GM18498 (cell line): ENCODE measurements at regions not wholly inside any gene's neighbourhood (a gene's known extent, or its start where the extent isn't known, plus 50 kb on each side); places are given as distances from the start of the nearest gene placed in this dataset.

ENCODE experiments used
- ATAC-seq: cut with Tn5 transposase; IDR thresholded peaks from one replicate; pipeline ENCODE4 v1.9.1; 2021; ENCODE audit warnings: mild to moderate bottlenecking, moderate library complexity; ENCODE audit not compliant: unreplicated experiment

DNA sequence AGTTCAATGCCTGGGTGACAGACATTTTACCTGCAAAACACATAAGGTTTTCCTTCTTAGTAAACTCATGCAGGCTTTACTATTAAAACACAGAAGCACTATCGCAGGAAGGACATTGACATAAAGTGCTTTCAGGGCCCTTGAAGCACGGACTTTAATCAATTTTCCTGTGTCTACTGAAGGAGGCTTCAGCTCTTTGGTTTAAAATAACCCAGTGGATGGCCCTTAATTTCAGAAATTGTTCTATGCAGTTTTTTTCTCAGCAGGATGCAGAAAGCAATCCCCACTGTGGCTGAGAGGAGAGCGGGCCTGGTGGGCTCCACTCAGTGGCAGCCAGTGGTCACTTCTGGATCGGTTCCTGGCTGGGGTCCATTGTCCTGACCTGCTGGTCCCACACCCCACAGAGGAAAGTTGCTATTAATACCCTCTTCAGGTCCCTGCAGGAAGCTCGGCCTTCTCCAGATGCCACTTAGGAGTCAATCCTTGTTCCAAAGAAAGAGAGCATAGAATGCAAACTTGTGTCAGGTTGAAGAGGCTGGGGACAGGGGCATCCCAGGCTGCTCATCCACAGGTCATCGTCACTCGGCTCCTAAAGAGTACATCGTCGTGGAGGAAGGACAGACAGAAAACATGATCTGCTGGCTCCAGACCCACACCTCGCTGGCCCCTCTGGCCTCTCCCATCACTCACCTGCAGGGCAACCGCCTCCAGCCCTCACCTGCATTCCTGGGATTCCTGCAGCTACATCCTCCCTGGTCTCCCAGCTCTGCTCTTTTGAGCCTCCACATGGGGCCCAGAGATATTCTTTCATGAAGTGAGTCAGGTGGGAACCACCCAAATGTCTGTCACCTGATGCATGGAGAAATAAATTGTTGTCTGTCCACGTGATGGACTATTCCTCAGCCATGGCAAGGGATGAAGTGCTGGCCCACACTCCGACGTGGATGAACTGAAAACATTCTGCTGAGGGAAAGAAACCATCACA lies 153.1 kb downstream of the PSMG1 start:
- no peak for ATAC-seq

DNA sequence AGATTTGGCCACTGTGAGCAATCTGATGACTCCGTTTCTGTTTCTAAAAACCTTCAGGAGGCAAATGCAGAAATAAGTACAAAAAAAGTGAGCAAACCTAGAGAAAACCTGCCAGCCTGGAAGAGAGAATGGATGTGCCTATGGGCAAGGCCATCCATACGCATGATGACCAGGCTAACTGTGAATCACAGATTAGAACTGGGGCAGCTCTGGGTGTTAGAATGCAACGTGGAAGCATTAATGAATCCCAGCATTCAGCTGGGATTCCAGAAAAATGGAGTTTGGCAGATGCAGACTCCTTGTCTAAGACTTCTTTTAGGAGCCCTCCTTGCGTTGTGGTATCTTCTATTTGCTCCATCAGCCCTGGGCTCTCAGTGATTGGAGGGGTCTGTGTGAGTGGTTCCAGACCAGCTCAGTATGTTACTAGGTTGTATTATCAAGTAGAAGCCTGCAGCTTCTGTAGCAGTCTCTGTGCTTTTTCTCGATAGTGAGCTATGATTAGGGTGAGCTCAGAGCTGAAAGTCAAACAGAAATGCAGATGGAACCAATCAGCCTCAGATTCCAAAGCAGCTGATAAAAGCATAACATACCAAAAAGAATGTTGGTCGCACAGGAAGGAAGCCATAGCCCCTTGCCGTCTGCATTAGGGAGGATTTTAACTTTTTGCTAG lies 154.0 kb downstream of the PSMG1 start:
- no peak for ATAC-seq

DNA sequence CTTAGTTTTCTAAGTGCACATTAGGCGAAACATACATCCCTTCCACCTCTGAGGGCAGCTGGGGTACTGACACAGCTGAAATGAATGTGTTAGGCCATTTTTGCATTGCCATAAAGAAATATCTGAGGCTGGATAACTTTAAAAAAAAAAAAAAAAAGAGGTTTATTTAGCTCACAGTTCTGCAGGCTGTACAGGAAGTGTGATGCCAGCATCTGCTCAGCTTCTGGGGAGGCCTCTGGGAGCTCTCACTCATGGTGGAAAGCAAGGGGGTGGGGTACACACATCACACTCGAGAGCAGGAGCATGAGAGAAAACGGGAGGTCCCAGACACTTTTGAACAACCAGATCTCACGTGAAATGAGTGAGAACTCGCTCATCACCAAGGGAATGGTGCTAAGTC lies 158.1 kb downstream of the PSMG1 start:
- ATAC-seq = no peak

DNA sequence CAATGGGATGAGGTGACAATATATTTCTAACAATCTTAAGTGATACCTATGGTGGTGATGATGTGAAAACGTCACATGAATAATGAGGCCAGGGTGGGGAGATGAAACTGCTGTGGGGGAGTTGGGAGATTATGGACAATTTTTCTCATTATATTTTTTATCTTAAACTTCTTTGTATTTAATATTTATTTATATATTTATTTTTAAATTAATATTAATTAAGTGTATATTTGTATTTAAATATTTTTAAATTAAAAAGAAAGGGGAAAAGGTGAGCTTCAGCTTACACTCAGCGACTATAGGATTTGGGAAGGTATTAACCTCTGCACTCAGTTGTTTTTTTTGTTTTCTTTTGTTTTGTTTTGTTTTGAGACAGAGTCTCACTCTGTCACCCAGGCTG lies 158.7 kb downstream of the PSMG1 start:
- ATAC-seq = no peak

DNA sequence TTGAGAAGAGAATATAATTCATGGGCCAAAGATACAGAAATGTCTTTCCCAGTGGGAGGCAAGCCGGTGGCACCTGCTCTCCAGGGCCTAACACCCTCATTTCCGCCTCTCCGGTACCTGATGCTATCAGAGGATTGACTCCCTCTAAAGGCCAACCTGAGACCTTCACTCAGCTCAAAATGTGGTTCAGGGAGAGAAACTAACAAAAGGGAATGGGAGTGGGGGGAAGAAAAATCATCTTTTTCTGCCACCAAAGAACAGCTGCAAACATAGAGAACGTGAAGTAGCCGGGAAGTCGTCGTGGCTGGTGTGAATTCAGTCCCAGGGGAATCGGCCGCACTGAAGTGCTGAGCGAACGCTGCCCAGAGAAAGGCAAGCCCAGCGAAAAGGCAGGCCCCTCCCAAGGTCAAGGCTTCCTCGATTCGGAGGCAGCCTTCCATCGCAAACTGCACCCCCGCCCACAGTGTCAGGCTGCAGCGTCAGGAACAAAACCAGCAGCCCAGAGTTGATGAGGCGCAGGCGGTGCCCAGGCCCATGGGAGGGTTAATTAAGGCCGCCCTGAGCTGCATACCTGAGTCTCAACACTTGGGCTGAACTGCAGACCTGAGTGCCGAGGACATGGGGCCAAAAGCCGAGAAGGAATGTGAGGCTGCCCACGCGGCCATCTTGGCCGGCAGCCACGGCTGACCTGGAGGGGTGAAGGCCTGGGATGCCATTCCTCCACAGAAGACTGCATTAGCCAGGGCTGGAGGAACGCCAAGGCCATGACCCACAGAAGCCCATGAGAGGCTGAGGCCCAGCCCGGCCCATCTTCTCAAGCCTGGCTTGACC lies 160.2 kb downstream of the PSMG1 start:
- no peak for ATAC-seq

DNA sequence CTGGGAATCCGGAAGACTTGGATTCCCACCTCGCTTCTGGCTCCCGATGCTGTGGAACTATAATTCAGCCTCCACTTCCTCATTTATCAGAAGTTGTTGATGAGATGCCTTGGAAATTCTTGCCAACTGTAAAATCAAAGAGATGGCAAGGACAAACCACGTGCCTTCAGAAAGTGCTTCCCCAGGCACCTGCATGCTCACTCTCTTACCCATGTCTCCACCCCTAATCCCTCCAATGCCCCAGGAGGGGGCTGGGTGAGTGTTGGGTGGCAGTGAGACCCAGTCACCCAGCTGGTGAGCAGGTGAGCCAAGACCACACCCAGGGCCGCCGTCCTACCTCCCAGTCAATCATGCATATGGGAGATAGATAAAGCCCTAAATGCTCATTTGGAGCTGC lies 160.8 kb downstream of the PSMG1 start:
- no peak for ATAC-seq

DNA sequence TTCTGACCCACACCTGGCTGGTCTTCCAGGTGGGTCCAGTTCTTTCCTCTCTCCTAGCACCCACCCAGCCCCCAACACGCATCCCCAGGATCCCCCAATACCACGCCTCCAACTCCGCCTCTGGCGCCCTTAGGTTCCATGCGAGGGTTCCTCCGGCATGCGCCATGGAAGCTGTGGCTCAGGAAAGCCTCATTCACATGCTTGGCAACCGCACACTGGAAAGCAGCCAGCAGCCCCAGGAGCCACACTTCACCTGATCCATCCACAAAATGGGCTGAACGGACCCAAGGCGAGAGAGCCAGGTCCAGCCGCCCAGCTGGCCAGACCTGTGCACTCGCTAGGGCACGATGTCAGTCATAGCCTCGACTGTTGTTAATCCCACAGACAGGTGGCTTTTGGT lies 161.2 kb downstream of the PSMG1 start:
- no peak for ATAC-seq

DNA sequence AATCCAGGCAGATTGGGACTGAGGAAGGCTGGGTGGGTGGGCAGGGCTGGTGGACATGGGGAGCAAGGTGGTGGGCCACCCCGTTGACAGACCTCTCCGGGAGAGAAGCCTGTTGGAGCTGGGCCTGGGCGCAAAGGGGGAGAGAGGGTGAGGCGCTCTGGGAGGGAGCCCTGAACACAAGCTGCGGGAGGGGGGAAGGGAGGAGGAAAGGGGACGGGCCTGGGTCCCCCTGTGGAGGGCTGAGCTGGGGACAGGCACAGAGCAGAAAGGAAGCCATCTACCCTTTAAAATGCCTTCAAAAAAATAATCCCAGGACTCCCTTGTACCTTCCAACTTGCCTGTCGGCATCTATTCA lies 161.8 kb downstream of the PSMG1 start:
- no peak for ATAC-seq

DNA sequence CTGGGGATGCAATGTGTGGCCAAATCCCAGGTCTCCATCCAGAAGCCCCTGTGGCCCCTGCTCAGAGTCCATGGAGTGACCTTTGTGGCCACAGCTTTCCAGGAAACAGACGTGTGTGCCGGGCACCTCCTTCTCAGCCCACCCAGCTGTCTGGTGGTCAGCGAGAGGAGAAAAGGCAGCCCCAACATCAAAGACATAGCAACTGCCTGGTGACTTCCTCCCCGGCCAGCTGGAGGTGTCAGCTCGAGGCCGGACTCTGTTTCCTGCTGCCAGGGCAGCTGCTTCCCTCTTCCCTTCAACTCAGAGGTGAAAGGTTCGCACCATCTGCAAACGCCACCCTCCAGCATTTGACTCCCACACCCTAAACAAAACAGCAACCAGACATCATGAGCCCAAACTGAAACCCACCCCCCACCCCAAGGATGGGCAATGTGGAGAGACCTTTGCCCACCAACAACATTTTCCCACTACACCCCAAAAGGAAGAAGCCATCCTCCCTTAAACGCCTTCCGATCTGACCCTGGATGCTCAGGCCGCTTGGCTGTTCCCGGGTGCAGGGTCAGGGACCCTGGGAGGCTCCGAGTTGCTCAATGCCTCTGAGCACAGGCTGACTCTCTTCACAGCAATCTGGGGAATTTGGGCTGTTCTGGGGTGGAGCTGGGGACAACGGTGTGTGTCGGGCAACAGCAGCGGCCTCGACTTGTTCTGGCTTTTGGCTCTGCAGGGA lies 162.3 kb downstream of the PSMG1 start:
- ATAC-seq = no peak

DNA sequence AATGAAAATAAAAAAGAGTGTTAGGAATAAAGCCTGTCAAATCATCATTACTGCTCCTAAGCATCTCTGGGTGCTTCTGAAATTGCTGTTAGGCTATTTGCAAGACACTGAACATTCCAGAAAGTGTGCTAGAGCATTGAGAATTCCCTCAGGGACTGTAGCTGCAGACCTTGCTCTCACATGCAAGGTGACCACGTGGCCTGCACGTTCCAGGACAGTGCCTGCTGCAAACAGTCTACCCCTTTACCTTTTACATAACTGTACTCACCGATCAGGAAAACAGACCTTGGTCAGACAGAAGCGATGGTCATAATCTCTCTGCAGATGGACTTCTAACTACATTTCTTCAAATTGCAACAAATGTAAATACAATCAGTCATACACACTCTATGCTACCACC lies 164.5 kb downstream of the PSMG1 start:
- ATAC-seq = no peak

DNA sequence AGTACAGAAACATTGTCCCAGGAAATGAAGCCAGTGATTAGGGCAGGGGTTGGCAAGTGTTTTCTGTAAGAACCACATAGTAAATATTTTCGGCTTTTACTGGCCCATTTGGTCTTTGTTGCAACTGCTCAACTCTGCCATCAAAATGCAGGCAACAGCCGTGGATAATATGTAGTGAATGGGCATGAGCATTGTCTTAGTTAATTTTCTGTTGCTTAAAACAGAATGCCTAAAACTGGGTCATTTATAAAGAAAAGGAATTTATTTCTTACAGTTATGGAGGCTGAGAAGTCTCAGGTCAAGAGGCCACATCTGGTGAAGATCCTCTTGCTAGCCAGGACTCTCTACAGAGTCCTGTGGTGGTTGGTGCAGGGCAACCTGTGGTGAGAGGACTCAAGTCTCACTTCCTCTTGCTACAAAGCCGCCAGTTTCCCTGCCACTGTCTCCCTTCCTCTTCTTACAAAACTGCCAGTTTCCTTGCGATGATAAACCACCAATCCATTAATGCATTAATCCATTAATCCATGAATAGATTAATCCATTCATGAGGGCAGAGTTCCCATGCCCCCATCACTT lies 166.4 kb downstream of the PSMG1 start:
- ATAC-seq = peak; percentile 99

DNA sequence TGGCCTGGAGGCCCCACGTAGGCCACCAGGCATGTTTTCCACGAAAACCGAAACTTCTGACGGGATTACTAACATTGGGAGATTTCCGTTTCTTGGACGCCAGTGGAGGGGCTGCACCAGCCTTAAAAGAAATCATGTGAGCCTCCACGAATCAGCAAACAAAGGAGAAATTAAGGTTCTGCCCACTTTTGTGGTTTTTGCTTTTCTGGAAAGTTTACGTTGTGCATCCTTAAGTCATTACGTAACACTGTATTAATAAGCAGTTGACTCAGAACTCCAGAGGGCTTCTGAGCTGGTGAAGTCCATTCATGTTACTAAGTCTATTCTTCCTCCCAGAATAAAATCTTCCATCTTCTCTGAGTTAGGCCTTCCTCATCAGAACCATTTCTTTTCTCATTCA lies 168.5 kb downstream of the PSMG1 start:
- no peak for ATAC-seq

DNA sequence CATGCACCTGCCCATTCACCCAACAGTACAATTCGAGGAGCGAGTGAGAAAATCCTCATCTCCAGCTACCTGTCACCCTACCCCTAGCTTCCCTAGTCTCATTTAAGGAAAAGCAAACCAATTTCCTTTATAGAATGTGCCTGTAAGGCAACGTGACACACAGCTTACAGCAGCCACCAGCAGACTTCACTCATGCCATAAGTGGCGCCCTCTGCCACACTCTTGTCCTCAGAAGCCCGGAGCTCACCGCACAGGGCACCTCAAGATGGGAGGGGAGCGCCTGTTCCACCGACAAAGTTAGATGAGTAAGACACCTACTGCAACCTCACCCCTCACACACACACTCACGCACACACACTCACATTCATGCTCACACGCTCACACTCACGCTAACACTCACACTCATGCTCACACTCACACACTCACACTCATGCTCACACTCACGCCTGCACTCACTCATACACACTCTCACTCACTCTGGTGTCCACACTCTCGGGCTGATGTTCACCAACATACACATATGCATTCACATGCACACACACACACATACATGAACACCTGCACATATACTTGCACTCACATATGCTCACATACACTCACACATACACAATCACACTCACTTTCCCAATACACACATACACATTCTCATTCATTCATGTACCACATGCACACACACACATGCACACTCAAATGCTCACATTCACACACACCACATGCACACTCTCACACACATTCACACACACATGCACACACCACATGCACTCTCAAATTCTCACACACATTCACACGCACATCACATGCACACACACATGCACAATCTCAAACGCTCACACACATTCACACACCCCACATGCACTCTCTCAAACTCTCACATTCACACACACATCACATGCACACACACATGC lies 170.7 kb downstream of the PSMG1 start:
- ATAC-seq = no peak

DNA sequence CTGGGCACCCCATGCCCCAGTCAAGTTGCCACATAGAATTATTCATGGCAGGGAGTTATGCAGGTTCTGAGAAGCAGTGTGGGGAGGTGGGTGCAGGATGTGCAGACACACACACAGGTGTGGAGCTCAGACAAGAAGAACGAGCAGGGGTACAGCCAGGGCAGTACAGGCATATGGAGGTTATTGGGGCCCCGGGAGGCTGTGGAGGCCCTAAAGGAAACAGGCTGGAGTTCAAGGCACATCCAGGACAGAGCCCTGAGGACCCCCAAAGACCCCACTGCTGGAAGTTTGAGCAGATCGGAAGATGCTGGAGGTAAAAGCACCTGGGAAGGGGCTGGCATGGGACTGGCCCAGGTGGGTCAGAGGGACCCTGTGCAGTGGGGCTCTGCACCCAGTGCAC lies 171.3 kb downstream of the PSMG1 start:
- ATAC-seq = no peak

DNA sequence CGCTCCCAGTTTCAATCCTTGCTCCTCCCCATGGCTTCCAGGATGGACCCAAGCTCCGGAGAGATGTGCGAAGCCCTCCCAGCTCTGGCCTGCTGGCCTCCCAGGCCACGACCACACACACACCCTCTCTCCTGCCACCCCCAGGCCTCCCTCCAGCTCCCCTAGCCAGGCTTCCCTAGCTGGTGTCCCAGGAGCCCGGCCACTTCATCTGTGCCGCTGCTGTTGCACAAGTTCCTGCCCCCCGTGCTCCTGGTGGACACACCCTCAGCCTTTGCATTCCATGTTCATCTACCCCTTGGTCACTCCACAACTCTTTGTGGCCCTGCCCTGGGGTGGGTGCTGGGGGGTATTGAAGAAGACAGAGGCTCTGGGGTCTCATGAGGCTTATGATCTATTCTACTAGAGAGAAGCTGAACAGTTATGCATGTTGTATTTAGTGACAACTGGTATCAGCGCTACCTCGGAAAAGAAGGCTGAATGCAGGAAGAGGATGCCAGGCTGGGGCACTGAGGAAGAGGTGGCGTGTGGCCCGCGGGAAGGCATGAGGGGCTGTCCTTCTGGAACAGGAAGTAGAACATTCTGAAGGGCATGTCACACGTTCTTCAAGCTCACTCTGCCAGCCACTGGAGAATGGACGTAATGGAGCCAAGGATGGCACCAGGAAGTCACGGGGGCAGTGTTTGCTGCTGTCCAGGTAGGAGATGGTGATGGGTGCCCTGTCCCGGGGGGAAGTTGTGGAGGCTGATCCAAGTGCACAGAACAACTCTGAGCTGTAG lies 172.4 kb downstream of the PSMG1 start:
- ATAC-seq = no peak

DNA sequence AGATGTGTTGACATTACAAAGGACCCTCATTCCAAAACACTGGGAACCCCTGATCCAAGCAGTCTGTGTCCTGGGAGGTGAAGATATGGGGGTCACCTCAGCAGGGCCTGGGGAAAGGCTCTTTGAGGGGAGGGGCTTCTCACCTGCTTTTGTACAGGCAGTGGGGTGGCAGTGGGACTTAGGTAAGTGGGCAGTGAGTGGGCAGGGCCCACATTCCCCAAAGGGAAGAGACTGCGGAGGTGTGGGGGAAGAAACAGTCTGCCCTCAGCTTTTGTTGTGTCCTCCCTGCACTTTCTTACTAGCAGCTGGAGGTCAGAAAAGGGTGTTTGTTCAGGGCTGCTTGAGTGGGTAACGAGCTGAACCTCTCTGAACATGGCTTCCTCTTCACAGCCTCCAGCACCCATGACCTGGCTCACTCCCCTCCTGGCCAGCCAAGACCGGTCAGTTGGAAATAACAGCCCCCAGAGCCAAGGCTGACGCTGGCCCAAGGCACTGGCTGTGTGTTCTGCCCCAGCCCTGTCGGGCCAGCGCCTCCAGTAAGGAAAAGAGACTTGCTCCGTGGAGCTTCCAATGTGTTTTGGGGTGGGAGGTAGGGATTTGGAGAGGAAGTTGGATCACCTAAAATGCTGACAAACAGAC lies 173.5 kb downstream of the PSMG1 start:
- no peak for ATAC-seq

DNA sequence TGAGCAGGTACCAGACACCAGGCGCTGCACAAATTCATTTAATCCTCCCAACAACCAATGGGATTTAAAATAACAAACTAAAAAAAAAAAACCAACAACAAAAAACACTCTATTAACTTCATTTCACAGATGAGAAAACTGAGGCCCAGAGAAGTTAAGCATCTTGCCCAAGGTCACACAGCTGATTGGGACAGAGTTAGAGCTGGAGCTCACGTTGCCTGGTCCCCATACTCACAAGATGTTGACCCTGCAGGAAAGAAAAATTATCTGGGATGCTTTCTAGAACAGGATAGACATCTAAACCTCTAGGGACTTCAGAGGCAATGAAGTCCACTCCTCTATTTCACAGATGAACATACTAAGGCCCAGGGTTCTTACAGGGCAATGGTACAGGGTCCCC lies 175.3 kb downstream of the PSMG1 start:
- ATAC-seq = no peak

DNA sequence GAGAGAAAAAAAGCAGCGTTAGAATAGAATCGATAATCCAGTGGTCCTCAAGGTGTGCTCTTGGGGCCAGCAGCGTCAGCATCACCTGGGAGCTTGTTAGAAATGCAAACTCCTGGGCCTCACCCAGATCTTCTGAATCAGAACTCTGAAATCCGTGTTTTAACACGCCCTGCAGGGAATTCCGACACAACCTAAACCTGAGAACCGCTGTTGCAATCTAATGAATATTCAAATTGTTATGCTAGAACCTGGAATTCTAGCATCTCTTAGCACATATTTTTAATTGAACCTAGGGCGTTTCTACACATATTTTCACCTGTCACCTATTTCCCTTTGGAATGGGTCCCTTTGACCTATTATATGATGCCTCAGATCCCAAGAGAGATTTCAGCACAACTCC lies 175.7 kb downstream of the PSMG1 start:
- ATAC-seq = no peak
